HG03066 (cell line): ENCODE measurements at regions not wholly inside any gene's neighbourhood (a gene's known extent, or its start where the extent isn't known, plus 50 kb on each side); places are given as distances from the start of the nearest gene placed in this dataset.

Experiments used
- ATAC-seq: cut with Tn5 transposase; IDR thresholded peaks from one replicate; pipeline ENCODE4 v1.9.1; 2021; ENCODE audit warnings: low read depth; ENCODE audit not compliant: unreplicated experiment

- ATAC-seq, result no peak
These were observed 130.6 kb upstream of the STT3B start for GRCh38 chr3:31402117-31402516.

- no peak for ATAC-seq
These were observed 129.5 kb upstream of the STT3B start for GRCh38 chr3:31403197-31403596.

GRCh38 chr3:31404871-31405270 is 127.9 kb upstream of the STT3B start:
- no peak for ATAC-seq

GRCh38 chr3:31405515-31405914 is 127.2 kb upstream of the STT3B start:
- ATAC-seq, result no peak

- no peak for ATAC-seq
These were observed 125.8 kb upstream of the STT3B start for GRCh38 chr3:31406896-31407295.

GRCh38 chr3:31407665-31408064 is 125.1 kb upstream of the STT3B start:
- ATAC-seq, result no peak

- no peak for ATAC-seq
These were observed 124.0 kb upstream of the STT3B start for GRCh38 chr3:31408720-31409119.

- no peak for ATAC-seq
These were observed 123.3 kb upstream of the STT3B start for GRCh38 chr3:31409389-31409788.

- ATAC-seq, result no peak
These were observed 122.9 kb upstream of the STT3B start for GRCh38 chr3:31409866-31410265.

- no peak for ATAC-seq
These were observed 122.3 kb upstream of the STT3B start for GRCh38 chr3:31410411-31410810.

GRCh38 chr3:31412832-31413231 is 119.9 kb upstream of the STT3B start:
- ATAC-seq, result no peak

GRCh38 chr3:31413515-31413914 is 119.2 kb upstream of the STT3B start:
- ATAC-seq, result no peak

- no peak for ATAC-seq
These were observed 115.7 kb upstream of the STT3B start for GRCh38 chr3:31416980-31417379.

- ATAC-seq, result no peak
These were observed 115.2 kb upstream of the STT3B start for GRCh38 chr3:31417486-31417885.

- ATAC-seq, result no peak
These were observed 112.4 kb upstream of the STT3B start for GRCh38 chr3:31420311-31420710.

- no peak for ATAC-seq
These were observed 111.2 kb upstream of the STT3B start for GRCh38 chr3:31421314-31422048.

- no peak for ATAC-seq
These were observed 110.5 kb upstream of the STT3B start for GRCh38 chr3:31422237-31422636.

GRCh38 chr3:31423482-31423881 is 109.2 kb upstream of the STT3B start:
- ATAC-seq, result no peak

- ATAC-seq, result no peak
These were observed 107.3 kb upstream of the STT3B start for GRCh38 chr3:31425401-31425800.

- ATAC-seq, result no peak
These were observed 105.1 kb upstream of the STT3B start for GRCh38 chr3:31427623-31428022.

- ATAC-seq, result no peak
These were observed 101.4 kb upstream of the STT3B start for GRCh38 chr3:31431321-31431720.

- no peak for ATAC-seq
These were observed 99.6 kb upstream of the STT3B start for GRCh38 chr3:31432897-31433678.
